Hindlimb muscle (tissue), 1 donor: ENCODE measurements at regions not wholly inside any gene's neighbourhood (a gene's known extent, or its start where the extent isn't known, plus 50 kb on each side); places are given as distances from the start of the nearest gene placed in this dataset.
"Not testable (repeated sequence)": the region's sequence is repeated elsewhere in the genome, so short reads cannot be mapped to it uniquely, and the experiment has no call there.

Source experiments
- DNase-seq: peaks from one replicate; pipeline ENCODE4 v3.0.0-alpha.2; 2013

- no peak for DNase-seq
Measured at GRCh38 chr22:44575381-44576268, 77.6 kb upstream of the RTL6 start.

GRCh38 chr22:44574640-44575380 lies 76.8 kb upstream of the RTL6 start:
- no peak for DNase-seq

- no peak for DNase-seq
Measured at GRCh38 chr22:44574057-44574639, 76.1 kb upstream of the RTL6 start.

GRCh38 chr22:44573451-44573850 lies 75.4 kb upstream of the RTL6 start:
- DNase-seq: no peak

GRCh38 chr22:44572414-44573207 lies 74.6 kb upstream of the RTL6 start:
- DNase-seq: no peak

- DNase-seq: no peak
Measured at GRCh38 chr22:44571566-44572413, 73.8 kb upstream of the RTL6 start.

GRCh38 chr22:44570476-44571445 lies 72.7 kb upstream of the RTL6 start:
- no peak for DNase-seq

- no peak for DNase-seq
Measured at GRCh38 chr22:44569561-44569991, 71.5 kb upstream of the RTL6 start.

GRCh38 chr22:44567846-44568493 lies 69.9 kb upstream of the RTL6 start:
- no peak for DNase-seq

- not testable (repeated sequence) for DNase-seq
Measured at GRCh38 chr22:44567378-44567841, 69.4 kb upstream of the RTL6 start.

GRCh38 chr22:44566911-44567310 lies 68.9 kb upstream of the RTL6 start:
- DNase-seq: no peak

GRCh38 chr22:44562651-44563050 lies 64.6 kb upstream of the RTL6 start:
- DNase-seq: not testable (repeated sequence)

- no peak for DNase-seq
Measured at GRCh38 chr22:44561139-44561840, 63.3 kb upstream of the RTL6 start.

GRCh38 chr22:44558671-44559070 lies 60.6 kb upstream of the RTL6 start:
- not testable (repeated sequence) for DNase-seq

GRCh38 chr22:44557872-44558271 lies 59.8 kb upstream of the RTL6 start:
- not testable (repeated sequence) for DNase-seq

GRCh38 chr22:44557064-44557748 lies 59.2 kb upstream of the RTL6 start:
- DNase-seq: no peak

- no peak for DNase-seq
Measured at GRCh38 chr22:44555597-44555996, 57.6 kb upstream of the RTL6 start.

GRCh38 chr22:44555046-44555445 lies 57.0 kb upstream of the RTL6 start:
- no peak for DNase-seq
